ENCODE measurements at regions not wholly inside any gene's neighbourhood (a gene's known extent, or its start where the extent isn't known, plus 50 kb on each side); places are given as distances from the start of the nearest gene placed in this dataset.
"Not testable (repeated sequence)": the region's sequence is repeated elsewhere in the genome, so short reads cannot be mapped to it uniquely, and the experiment has no call there.

GRCh38 chr2:172315070-172315469 is 112.3 kb upstream of the ITGA6 start:
- H3K9ac ChIP-seq (ENCODE audit: low read depth in 1 of 3, low read length in 3 of 3); H3K9me3 ChIP-seq (ENCODE audit: control insufficient read depth in 3 of 3, low read length in 3 of 3); H3K27ac ChIP-seq (ENCODE audit: low read depth, low read length); H3K27me3 ChIP-seq (ENCODE audit: control insufficient read depth in 3 of 3, insufficient read depth in 3 of 3, low read length in 3 of 3); H3K4me1 ChIP-seq (ENCODE audit: control insufficient read depth in 3 of 3, insufficient read depth in 3 of 3, low read length in 3 of 3); H3K4me3 ChIP-seq (ENCODE audit: low read length in 3 of 3); H3K36me3 ChIP-seq (ENCODE audit: control insufficient read depth in 3 of 3, insufficient read depth in 3 of 3, low read length in 3 of 3): not testable (repeated sequence)

- H3K36me3 ChIP-seq (ENCODE audit: control insufficient read depth in 3 of 3, insufficient read depth in 3 of 3, low read length in 3 of 3): no peaks in the 10 kb centered on the region
- no peaks in the 10 kb centered on the region for H3K4me1 ChIP-seq (ENCODE audit: control insufficient read depth in 3 of 3, insufficient read depth in 3 of 3, low read length in 3 of 3)
- no peak overlapping the region for H3K27ac ChIP-seq (ENCODE audit: low read depth, low read length)
- H3K9ac ChIP-seq (ENCODE audit: low read depth in 1 of 3, low read length in 3 of 3): no peak overlapping the region
- H3K9me3 ChIP-seq (ENCODE audit: control insufficient read depth in 3 of 3, low read length in 3 of 3): no peaks in the 10 kb centered on the region
- H3K4me3 ChIP-seq (ENCODE audit: low read length in 3 of 3): no peak overlapping the region
- no peaks in the 10 kb centered on the region for H3K27me3 ChIP-seq (ENCODE audit: control insufficient read depth in 3 of 3, insufficient read depth in 3 of 3, low read length in 3 of 3)
Measured at GRCh38 chr2:172322049-172322448, 105.3 kb upstream of the ITGA6 start.

GRCh38 chr2:172323256-172323655 is 104.1 kb upstream of the ITGA6 start:
- Histone ChIP-seq H3K36me3 (ENCODE audit: control insufficient read depth in 3 of 3, insufficient read depth in 3 of 3, low read length in 3 of 3) (no peaks in the 10 kb centered on the region), H3K27me3 (ENCODE audit: control insufficient read depth in 3 of 3, insufficient read depth in 3 of 3, low read length in 3 of 3) (no peaks in the 10 kb centered on the region), H3K4me3 (ENCODE audit: low read length in 3 of 3) (no peak overlapping the region), H3K9ac (ENCODE audit: low read depth in 1 of 3, low read length in 3 of 3) (no peak overlapping the region), H3K4me1 (ENCODE audit: control insufficient read depth in 3 of 3, insufficient read depth in 3 of 3, low read length in 3 of 3) (no peaks in the 10 kb centered on the region), H3K9me3 (ENCODE audit: control insufficient read depth in 3 of 3, low read length in 3 of 3) (no peaks in the 10 kb centered on the region), H3K27ac (ENCODE audit: low read depth, low read length) (no peak overlapping the region)

- Histone ChIP-seq H3K27me3 (ENCODE audit: control insufficient read depth in 3 of 3, insufficient read depth in 3 of 3, low read length in 3 of 3) (no peaks in the 10 kb centered on the region), H3K36me3 (ENCODE audit: control insufficient read depth in 3 of 3, insufficient read depth in 3 of 3, low read length in 3 of 3) (no peaks in the 10 kb centered on the region), H3K4me3 (ENCODE audit: low read length in 3 of 3) (no peak overlapping the region), H3K4me1 (ENCODE audit: control insufficient read depth in 3 of 3, insufficient read depth in 3 of 3, low read length in 3 of 3) (no peaks in the 10 kb centered on the region), H3K9me3 (ENCODE audit: control insufficient read depth in 3 of 3, low read length in 3 of 3) (no peaks in the 10 kb centered on the region), H3K27ac (ENCODE audit: low read depth, low read length) (no peak overlapping the region), H3K9ac (ENCODE audit: low read depth in 1 of 3, low read length in 3 of 3) (no peak overlapping the region)
Measured at GRCh38 chr2:172323861-172324597, 103.4 kb upstream of the ITGA6 start.

- peaks cover 5 to 7% (median 7%) of the 10 kb centered on the region in 3 donors for H3K4me1 ChIP-seq (ENCODE audit: control insufficient read depth in 3 of 3, insufficient read depth in 3 of 3, low read length in 3 of 3)
- no peaks in the 10 kb centered on the region for H3K27me3 ChIP-seq (ENCODE audit: control insufficient read depth in 3 of 3, insufficient read depth in 3 of 3, low read length in 3 of 3)
- H3K9me3 ChIP-seq (ENCODE audit: control insufficient read depth in 3 of 3, low read length in 3 of 3): no peaks in the 10 kb centered on the region
- H3K36me3 ChIP-seq (ENCODE audit: control insufficient read depth in 3 of 3, insufficient read depth in 3 of 3, low read length in 3 of 3): no peaks in the 10 kb centered on the region
- no peak overlapping the region for H3K27ac ChIP-seq (ENCODE audit: low read depth, low read length)
- no peak overlapping the region for H3K4me3 ChIP-seq (ENCODE audit: low read length in 3 of 3)
- no peak overlapping the region for H3K9ac ChIP-seq (ENCODE audit: low read depth in 1 of 3, low read length in 3 of 3)
Measured at GRCh38 chr2:172326211-172326509, 101.2 kb upstream of the ITGA6 start.

GRCh38 chr2:172328103-172328841 is 99.1 kb upstream of the ITGA6 start:
- H3K4me1 ChIP-seq (ENCODE audit: control insufficient read depth in 3 of 3, insufficient read depth in 3 of 3, low read length in 3 of 3): peaks cover 5 to 7% (median 7%) of the 10 kb centered on the region in 3 donors
- no peak overlapping the region for H3K27ac ChIP-seq (ENCODE audit: low read depth, low read length)
- no peaks in the 10 kb centered on the region for H3K27me3 ChIP-seq (ENCODE audit: control insufficient read depth in 3 of 3, insufficient read depth in 3 of 3, low read length in 3 of 3)
- H3K36me3 ChIP-seq (ENCODE audit: control insufficient read depth in 3 of 3, insufficient read depth in 3 of 3, low read length in 3 of 3): no peaks in the 10 kb centered on the region
- H3K4me3 ChIP-seq (ENCODE audit: low read length in 3 of 3): no peak overlapping the region
- H3K9me3 ChIP-seq (ENCODE audit: control insufficient read depth in 3 of 3, low read length in 3 of 3): no peaks in the 10 kb centered on the region
- no peak overlapping the region for H3K9ac ChIP-seq (ENCODE audit: low read depth in 1 of 3, low read length in 3 of 3)

GRCh38 chr2:172329416-172329773 is 98.0 kb upstream of the ITGA6 start:
- H3K36me3 ChIP-seq (ENCODE audit: control insufficient read depth in 3 of 3, insufficient read depth in 3 of 3, low read length in 3 of 3): no peaks in the 10 kb centered on the region
- peak overlapping the region; percentile 44 for H3K27ac ChIP-seq (ENCODE audit: low read depth, low read length)
- H3K27me3 ChIP-seq (ENCODE audit: control insufficient read depth in 3 of 3, insufficient read depth in 3 of 3, low read length in 3 of 3): no peaks in the 10 kb centered on the region
- no peak overlapping the region for H3K9ac ChIP-seq (ENCODE audit: low read depth in 1 of 3, low read length in 3 of 3)
- H3K4me3 ChIP-seq (ENCODE audit: low read length in 3 of 3): no peak overlapping the region
- H3K4me1 ChIP-seq (ENCODE audit: control insufficient read depth in 3 of 3, insufficient read depth in 3 of 3, low read length in 3 of 3): peaks cover 5 to 12% (median 7%) of the 10 kb centered on the region in 3 donors
- H3K9me3 ChIP-seq (ENCODE audit: control insufficient read depth in 3 of 3, low read length in 3 of 3): no peaks in the 10 kb centered on the region

- no peaks in the 10 kb centered on the region for H3K9me3 ChIP-seq (ENCODE audit: control insufficient read depth in 3 of 3, low read length in 3 of 3)
- no peaks in the 10 kb centered on the region for H3K27me3 ChIP-seq (ENCODE audit: control insufficient read depth in 3 of 3, insufficient read depth in 3 of 3, low read length in 3 of 3)
- no peak overlapping the region for H3K4me3 ChIP-seq (ENCODE audit: low read length in 3 of 3)
- H3K27ac ChIP-seq (ENCODE audit: low read depth, low read length): peak overlapping the region; percentile 55
- H3K9ac ChIP-seq (ENCODE audit: low read depth in 1 of 3, low read length in 3 of 3): no peak overlapping the region
- peaks cover 5 to 12% (median 7%) of the 10 kb centered on the region in 3 donors for H3K4me1 ChIP-seq (ENCODE audit: control insufficient read depth in 3 of 3, insufficient read depth in 3 of 3, low read length in 3 of 3)
- no peaks in the 10 kb centered on the region for H3K36me3 ChIP-seq (ENCODE audit: control insufficient read depth in 3 of 3, insufficient read depth in 3 of 3, low read length in 3 of 3)
Measured at GRCh38 chr2:172329774-172330671, 97.4 kb upstream of the ITGA6 start.

- Histone ChIP-seq H3K4me3 (ENCODE audit: low read length in 3 of 3) (no peak overlapping the region), H3K27ac (ENCODE audit: low read depth, low read length) (no peak overlapping the region), H3K9ac (ENCODE audit: low read depth in 1 of 3, low read length in 3 of 3) (no peak overlapping the region), H3K4me1 (ENCODE audit: control insufficient read depth in 3 of 3, insufficient read depth in 3 of 3, low read length in 3 of 3) (peaks cover 5 to 12% (median 7%) of the 10 kb centered on the region in 3 donors), H3K9me3 (ENCODE audit: control insufficient read depth in 3 of 3, low read length in 3 of 3) (no peaks in the 10 kb centered on the region), H3K36me3 (ENCODE audit: control insufficient read depth in 3 of 3, insufficient read depth in 3 of 3, low read length in 3 of 3) (no peaks in the 10 kb centered on the region), H3K27me3 (ENCODE audit: control insufficient read depth in 3 of 3, insufficient read depth in 3 of 3, low read length in 3 of 3) (no peaks in the 10 kb centered on the region)
Measured at GRCh38 chr2:172332507-172332906, 94.9 kb upstream of the ITGA6 start.
